B cell (primary cell): ENCODE measurements at regions not wholly inside any gene's neighbourhood (a gene's known extent, or its start where the extent isn't known, plus 50 kb on each side); places are given as distances from the start of the nearest gene placed in this dataset.

Source experiments
- ATAC-seq: fragments of 200-7000 bp; cut with Tn5 transposase; one replicate; pipeline ENCODE4 v1.10.0; 2021; ENCODE audit warnings: low read depth, mild to moderate bottlenecking, moderate number of reproducible peaks, moderate library complexity
- CTCF ChIA-PET: fragments of 350-600 bp; sonication (Branson Sonifier 250); formaldehyde crosslinking; loops from one replicate; lab custom pipeline; 2021; ENCODE audit warnings: antibody characterized with exemption, inconsistent platforms; lab: Charles Lee
- POLR2A ChIA-PET: fragments of 350-600 bp; sonication (Branson Sonifier 250); formaldehyde crosslinking; loops from one replicate; lab custom pipeline; 2021; ENCODE audit warnings: antibody characterized with exemption; lab: Charles Lee
- DNase-seq: peaks from one replicate; pipeline ENCODE4 v3.0.0; 2013
- H2AFZ ChIP-seq: 2 replicates; pipeline ENCODE4 v1.6.1; 2012; ENCODE audit warnings: mild to moderate bottlenecking, low read depth, low read length; ENCODE audit not compliant: insufficient read depth, poor library complexity, severe bottlenecking
- H3K27ac ChIP-seq, 2 donors: 1 replicate in 1 of 2; 2 replicates in 1 of 2; pipeline ENCODE4 v1.5.1; 2012 to 2013; ENCODE audit warnings: low read length in 2 of 2, mild to moderate bottlenecking in 2 of 2, moderate library complexity in 1 of 2
- H3K27me3 ChIP-seq, 4 experiments: fragments of 200-600 bp in 1 of 4; sonication (generic) in 1 of 4; replicated peaks in 1 of 4; 1 replicate in 2 of 4; 2 replicates in 2 of 4; pipeline versions ENCODE4 v1.6.1 to v1.7.0; 2013 to 2016; ENCODE audit warnings: low read length in 3 of 4, mild to moderate bottlenecking in 2 of 4, mixed read lengths in 1 of 4, moderate library complexity in 1 of 4; ENCODE audit not compliant: insufficient read depth in 4 of 4, control insufficient read depth in 3 of 4; ENCODE audit errors: control extremely low read depth in 1 of 4
- H3K36me3 ChIP-seq, 2 experiments: replicated peaks in 1 of 2; 1 replicate in 1 of 2; 2 replicates in 1 of 2; pipeline versions ENCODE4 v1.6.1 to v1.7.1; 2013; ENCODE audit warnings: low read length in 1 of 2; ENCODE audit not compliant: insufficient read depth in 2 of 2, control insufficient read depth in 1 of 2; ENCODE audit errors: control extremely low read depth in 1 of 2, extremely low read depth in 1 of 2
- H3K4me1 ChIP-seq, 2 donors: fragments of 200-600 bp in 1 of 2; sonication (generic) in 1 of 2; 1 replicate in 1 of 2; 2 replicates in 1 of 2; pipeline versions ENCODE4 v1.5.1 to v1.6.1; 2013 to 2017; ENCODE audit warnings: low read length in 2 of 2; ENCODE audit not compliant: control insufficient read depth in 2 of 2, insufficient read depth in 2 of 2
- H3K4me2 ChIP-seq: replicated peaks from 2 replicates; pipeline ENCODE3; 2012; ENCODE audit warnings: mild to moderate bottlenecking, low read depth, low read length; ENCODE audit not compliant: poor library complexity, severe bottlenecking
- H3K4me3 ChIP-seq, 5 experiments: fragments of 200-600 bp in 1 of 5; sonication (generic) in 1 of 5; 1 replicate in 3 of 5; 2 replicates in 2 of 5; pipeline versions ENCODE4 v1.5.1 to v1.7.0; 2011 to 2016; ENCODE audit warnings: low read length in 4 of 5, mild to moderate bottlenecking in 4 of 5, low read depth in 2 of 5, control low read depth in 1 of 5, moderate library complexity in 1 of 5; ENCODE audit not compliant: insufficient read depth in 1 of 5; ENCODE audit errors: control extremely low read depth in 1 of 5, extremely low read depth in 1 of 5
- H3K79me2 ChIP-seq: fragments of 200-600 bp; sonication (generic); one replicate; pipeline ENCODE4 v1.6.0; 2016; ENCODE audit warnings: low read length; ENCODE audit not compliant: control insufficient read depth, insufficient read depth
- H3K9ac ChIP-seq: fragments of 200-600 bp; sonication (generic); 2 replicates; pipeline ENCODE4 v1.6.1; 2017; ENCODE audit warnings: mild to moderate bottlenecking, low read length, moderate library complexity
- H3K9me3 ChIP-seq, 3 donors: one replicate each; pipeline versions ENCODE4 v1.6.1 to v1.7.1; 2013; ENCODE audit warnings: low read length in 2 of 3; ENCODE audit not compliant: control insufficient read depth in 2 of 3, insufficient read depth in 1 of 3; ENCODE audit errors: control extremely low read depth in 1 of 3
- H4K20me1 ChIP-seq: 2 replicates; pipeline ENCODE4 v1.6.0; 2012; ENCODE audit warnings: mild to moderate bottlenecking, low read length; ENCODE audit not compliant: insufficient read depth, control insufficient read depth, poor library complexity, severe bottlenecking
- H3K27ac Mint-ChIP-seq: one replicate; pipeline ENCODE4 v1.8.0; 2021; ENCODE audit warnings: mixed read lengths
- H3K27me3 Mint-ChIP-seq: one replicate; pipeline ENCODE4 v1.8.0; 2021; ENCODE audit warnings: mixed read lengths
- H3K4me1 Mint-ChIP-seq: one replicate; pipeline ENCODE4 v1.8.0; 2021; ENCODE audit warnings: mixed read lengths
- H3K4me3 Mint-ChIP-seq: one replicate; pipeline ENCODE4 v1.8.0; 2021; ENCODE audit warnings: mixed read lengths
- H3K9me3 Mint-ChIP-seq: one replicate; pipeline ENCODE4 v1.8.0; 2022; ENCODE audit warnings: mixed read lengths; ENCODE audit not compliant: insufficient read depth
- EZH2 ChIP-seq: IDR thresholded peaks from 2 replicates; pipeline ENCODE4 v1.6.1; 2012; ENCODE audit warnings: borderline replicate concordance, low read depth, mild to moderate bottlenecking, moderate library complexity, low read length; ENCODE audit not compliant: insufficient read depth, poor library complexity, severe bottlenecking
- WGBS: methylation state at CpG from one replicate; pipeline ENCODE4 v1.1.5; 2013; ENCODE audit warnings: missing lambda C conversion rate; ENCODE audit not compliant: insufficient coverage; 5-methylcytosine and 5-hydroxymethylcytosine counted together
- intact Hi-C: fragments of 100-400 bp; cut with micrococcal nuclease; formaldehyde crosslinking; loops from one replicate; pipeline ENCODE4 v1.10.0; 2022
- TF ChIP-seq, protein P1 (sequence below): fragments of 200-600 bp; IDR thresholded peaks from one replicate; pipeline ENCODE4 v1.8.0; 2022; ENCODE audit warnings: antibody characterized with exemption, mild to moderate bottlenecking

DNA sequence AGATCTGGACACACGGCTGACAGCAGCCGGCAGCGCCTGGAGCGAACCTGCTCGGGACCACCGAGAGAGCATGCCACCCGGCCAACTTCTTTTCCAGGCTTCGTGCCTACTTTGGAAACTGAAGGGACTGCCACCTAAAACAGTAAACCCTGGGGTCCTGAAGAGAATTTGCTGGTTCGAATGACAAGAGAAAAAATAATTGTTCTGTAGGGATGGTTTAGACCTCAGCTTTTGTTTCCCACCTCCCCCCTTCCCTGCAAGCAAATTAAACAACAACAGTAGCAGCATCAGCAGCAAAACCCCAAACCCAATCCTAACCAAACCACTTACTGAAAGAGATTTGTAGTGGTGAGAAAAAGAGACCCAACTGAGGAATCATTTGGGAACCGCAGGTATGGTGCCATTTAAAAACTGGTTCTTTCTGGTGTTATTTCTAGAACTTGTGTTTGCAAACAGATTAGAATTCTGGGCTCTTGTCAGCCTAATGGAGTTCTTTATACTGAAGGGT, 105.6 kb downstream of the LEPR start:
- Histone ChIP-seq H3K36me3 (no peaks in the 10 kb centered on the region), H2AFZ (no peak overlapping the region), H3K27me3 (peaks cover 0 to 25% (median 16%) of the 10 kb centered on the region in 4 experiments), H3K4me1 (no peaks in the 10 kb centered on the region), H3K9me3 (peaks cover 0 to 1% (median 0%) of the 10 kb centered on the region in 3 donors), H4K20me1 (no peaks in the 10 kb centered on the region), H3K9ac (no peak overlapping the region), H3K4me3 (no peak overlapping the region), H3K27ac (no peak overlapping the region), H3K4me2 (no peak overlapping the region), H3K79me2 (no peaks in the 10 kb centered on the region)
- H3K4me1 Mint-ChIP-seq: peaks cover 1% of the 10 kb centered on the region
- no peak for ATAC-seq
- intact Hi-C loops: no loop called here
- POLR2A ChIA-PET: no interaction called here
- H3K4me3 Mint-ChIP-seq: no peak overlapping the region
- TF ChIP-seq, protein P1, sequence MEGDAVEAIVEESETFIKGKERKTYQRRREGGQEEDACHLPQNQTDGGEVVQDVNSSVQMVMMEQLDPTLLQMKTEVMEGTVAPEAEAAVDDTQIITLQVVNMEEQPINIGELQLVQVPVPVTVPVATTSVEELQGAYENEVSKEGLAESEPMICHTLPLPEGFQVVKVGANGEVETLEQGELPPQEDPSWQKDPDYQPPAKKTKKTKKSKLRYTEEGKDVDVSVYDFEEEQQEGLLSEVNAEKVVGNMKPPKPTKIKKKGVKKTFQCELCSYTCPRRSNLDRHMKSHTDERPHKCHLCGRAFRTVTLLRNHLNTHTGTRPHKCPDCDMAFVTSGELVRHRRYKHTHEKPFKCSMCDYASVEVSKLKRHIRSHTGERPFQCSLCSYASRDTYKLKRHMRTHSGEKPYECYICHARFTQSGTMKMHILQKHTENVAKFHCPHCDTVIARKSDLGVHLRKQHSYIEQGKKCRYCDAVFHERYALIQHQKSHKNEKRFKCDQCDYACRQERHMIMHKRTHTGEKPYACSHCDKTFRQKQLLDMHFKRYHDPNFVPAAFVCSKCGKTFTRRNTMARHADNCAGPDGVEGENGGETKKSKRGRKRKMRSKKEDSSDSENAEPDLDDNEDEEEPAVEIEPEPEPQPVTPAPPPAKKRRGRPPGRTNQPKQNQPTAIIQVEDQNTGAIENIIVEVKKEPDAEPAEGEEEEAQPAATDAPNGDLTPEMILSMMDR: no peak
- no peak for TF ChIP-seq EZH2
- no peaks in the 10 kb centered on the region for H3K9me3 Mint-ChIP-seq
- H3K27ac Mint-ChIP-seq: no peak overlapping the region
- peaks cover 47% of the 10 kb centered on the region for H3K27me3 Mint-ChIP-seq
- WGBS: 20% methylated on average over 6 of the region's 10 CpGs
- no peak for DNase-seq
- CTCF ChIA-PET: no interaction called here

DNA sequence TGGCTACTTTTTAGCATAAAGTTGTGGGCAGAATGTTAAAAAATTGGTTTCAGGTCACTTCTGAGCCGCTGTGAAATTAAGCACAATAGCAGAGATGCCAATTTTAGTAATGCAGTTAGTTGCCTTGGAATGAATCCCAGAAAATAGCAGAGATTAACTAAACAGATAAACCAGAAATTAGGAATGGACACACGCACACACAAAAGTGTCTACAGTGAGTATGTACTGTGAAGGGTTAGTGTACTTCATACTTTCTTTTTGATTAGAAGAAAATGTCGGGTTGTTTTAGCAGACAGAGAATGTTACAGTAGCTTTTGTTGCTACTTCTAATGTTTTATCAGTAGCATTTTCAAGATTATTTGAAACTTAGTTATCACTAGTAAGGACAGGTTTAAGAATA, 106.7 kb downstream of the LEPR start:
- H3K9me3 ChIP-seq: peaks cover 0 to 1% (median 0%) of the 10 kb centered on the region in 3 donors
- TF ChIP-seq EZH2: no peak
- TF ChIP-seq, protein P1: no peak
- no peak overlapping the region for H3K9ac ChIP-seq
- H3K36me3 ChIP-seq: no peaks in the 10 kb centered on the region
- H3K4me3 ChIP-seq: no peak overlapping the region
- H3K4me1 ChIP-seq: no peaks in the 10 kb centered on the region
- DNase-seq (no peak), ATAC-seq (no peak)
- no peak overlapping the region for H3K4me2 ChIP-seq
- H3K27ac ChIP-seq: no peak overlapping the region
- WGBS: 100% methylated on average over 1 of the region's 3 CpGs
- intact Hi-C loops: no loop called here
- no peak overlapping the region for H3K27ac Mint-ChIP-seq
- no peaks in the 10 kb centered on the region for H3K9me3 Mint-ChIP-seq
- peaks cover 1% of the 10 kb centered on the region for H3K4me1 Mint-ChIP-seq
- CTCF ChIA-PET: no interaction called here
- H2AFZ ChIP-seq: no peak overlapping the region
- POLR2A ChIA-PET: no interaction called here
- H3K79me2 ChIP-seq: no peaks in the 10 kb centered on the region
- peaks cover 47% of the 10 kb centered on the region for H3K27me3 Mint-ChIP-seq
- H3K27me3 ChIP-seq: peaks cover 0 to 25% (median 16%) of the 10 kb centered on the region in 4 experiments
- H4K20me1 ChIP-seq: no peaks in the 10 kb centered on the region
- H3K4me3 Mint-ChIP-seq: no peak overlapping the region
